ENCODE measurements at regions not wholly inside any gene's neighbourhood (a gene's known extent, or its start where the extent isn't known, plus 50 kb on each side); places are given as distances from the start of the nearest gene placed in this dataset.

GRCh38 chr11:129590030-129590752 is 214.5 kb downstream of the BARX2 start:
- Histone ChIP-seq H3K36me3 (no peaks in the 10 kb centered on the region), H3K27ac (no peak overlapping the region), H3K27me3 (no peaks in the 10 kb centered on the region), H3K4me1 (peaks cover 0 to 5% of the 10 kb centered on the region in 2 donors), H3K9me3 (no peaks in the 10 kb centered on the region), H3K4me3 (replicated peaks in 1 of 3) (no peak overlapping the region)
- intact Hi-C loops (cut with DNase I), result no loop called here
- DNase-seq, result no peak
- WGBS, 2 donors, result 69 to 70% methylated on average over 10 of the region's 10 CpGs
- TF ChIP-seq CTCF (IDR thresholded peaks at IDR 0.05) (no peak), POLR2A (IDR thresholded peaks at IDR 0.05) (no peak)

- WGBS, 2 donors, result 84 to 92% methylated on average over 9 of the region's 9 CpGs
- Histone ChIP-seq H3K27me3 (no peaks in the 10 kb centered on the region), H3K9me3 (no peaks in the 10 kb centered on the region), H3K4me3 (replicated peaks in 1 of 3) (no peak overlapping the region), H3K4me1 (peaks cover 0 to 5% of the 10 kb centered on the region in 2 donors), H3K36me3 (no peaks in the 10 kb centered on the region), H3K27ac (no peak overlapping the region)
- TF ChIP-seq CTCF (IDR thresholded peaks at IDR 0.05) (no peak), POLR2A (IDR thresholded peaks at IDR 0.05) (no peak)
- no peak for DNase-seq
- intact Hi-C loops (cut with DNase I), result no loop called here
Observed at GRCh38 chr11:129590753-129591475, 215.3 kb downstream of the BARX2 start.

- intact Hi-C loops (cut with DNase I), result no loop called here
- H3K27ac ChIP-seq, result no peak overlapping the region
Observed at GRCh38 chr11:129591527-129591926, 215.9 kb downstream of the BARX2 start.

GRCh38 chr11:129592191-129592590 is 216.5 kb downstream of the BARX2 start:
- DNase-seq, result no peak
- Histone ChIP-seq H3K4me3 (replicated peaks in 1 of 3) (no peak overlapping the region), H3K9me3 (no peaks in the 10 kb centered on the region), H3K4me1 (peaks cover 0 to 5% of the 10 kb centered on the region in 2 donors), H3K36me3 (no peaks in the 10 kb centered on the region), H3K27ac (no peak overlapping the region), H3K27me3 (no peaks in the 10 kb centered on the region)
- WGBS, 2 donors, result 94 to 97% methylated on average over 8 of the region's 8 CpGs
- intact Hi-C loops (cut with DNase I), result no loop called here
- TF ChIP-seq CTCF (IDR thresholded peaks at IDR 0.05), result no peak
- no peak for TF ChIP-seq POLR2A (IDR thresholded peaks at IDR 0.05)

More at GRCh38 chr11:129591527-129591926, 215.9 kb downstream of the BARX2 start:
- no peak for TF ChIP-seq CTCF (IDR thresholded peaks at IDR 0.05)
- Histone ChIP-seq H3K9me3 (no peaks in the 10 kb centered on the region), H3K27me3 (no peaks in the 10 kb centered on the region), H3K4me3 (replicated peaks in 1 of 3) (no peak overlapping the region), H3K36me3 (no peaks in the 10 kb centered on the region), H3K4me1 (peaks cover 0 to 5% of the 10 kb centered on the region in 2 donors)
- WGBS, 2 donors, result 62 to 76% methylated on average over 2 of the region's 2 CpGs
- DNase-seq, result no peak

GRCh38 chr11:129593098-129593497 is 217.4 kb downstream of the BARX2 start:
- 54 to 88% methylated on average over 2 of the region's 2 CpGs for WGBS, 2 donors
- no peaks in the 10 kb centered on the region for H3K36me3 ChIP-seq
- intact Hi-C loops (cut with DNase I), result no loop called here
- H3K4me3 ChIP-seq (replicated peaks in 1 of 3), result no peak overlapping the region
- no peak overlapping the region for H3K27ac ChIP-seq
- peak in 1 of 2 donors; percentile 22 for DNase-seq
- H3K9me3 ChIP-seq, result no peaks in the 10 kb centered on the region
- peaks cover 0 to 5% of the 10 kb centered on the region in 2 donors for H3K4me1 ChIP-seq
- H3K27me3 ChIP-seq, result no peaks in the 10 kb centered on the region
- TF ChIP-seq CTCF (IDR thresholded peaks at IDR 0.05) (no peak), POLR2A (IDR thresholded peaks at IDR 0.05) (no peak)

Measured in thyroid gland (tissue), 4 donors.